Activated naive CD4-positive, alpha-beta T cell treated with anti-CD3 and anti-CD28 coated beads for 36 hours (primary cell): ENCODE measurements at regions not wholly inside any gene's neighbourhood (a gene's known extent, or its start where the extent isn't known, plus 50 kb on each side); places are given as distances from the start of the nearest gene placed in this dataset.

Source experiments
- CTCF ChIA-PET: fragments of 350-600 bp; sonication (Branson Sonifier 250); formaldehyde crosslinking; loops from one replicate; lab custom pipeline; 2021; ENCODE audit warnings: antibody characterized with exemption; lab: Charles Lee
- DNase-seq: peaks from one replicate; pipeline ENCODE4 v3.0.0-alpha.2; 2020
- H3K27ac Mint-ChIP-seq: one replicate; pipeline ENCODE4 v1.8.0; 2021; ENCODE audit warnings: mild to moderate bottlenecking, mixed read lengths
- H3K27me3 Mint-ChIP-seq: one replicate; pipeline ENCODE4 v1.8.0; 2021; ENCODE audit warnings: low read depth, mixed read lengths
- H3K36me3 Mint-ChIP-seq: one replicate; pipeline ENCODE4 v1.8.0; 2021; ENCODE audit warnings: low read depth, mixed read lengths
- H3K4me1 Mint-ChIP-seq: one replicate; pipeline ENCODE4 v1.8.0; 2021; ENCODE audit warnings: low read depth, mixed read lengths
- H3K4me3 Mint-ChIP-seq: one replicate; pipeline ENCODE4 v1.8.0; 2021; ENCODE audit warnings: mild to moderate bottlenecking, moderate library complexity, mixed read lengths
- H3K9me3 Mint-ChIP-seq: one replicate; pipeline ENCODE4 v1.8.0; 2021; ENCODE audit warnings: mixed read lengths
- intact Hi-C: fragments of 100-400 bp; cut with micrococcal nuclease; formaldehyde crosslinking; loops from one replicate; pipeline ENCODE4 v1.15.1; 2023

GRCh38 chr2:103785956-103786355, 1024.1 kb downstream of the TMEM182 start:
- H3K4me3 Mint-ChIP-seq, result no peak overlapping the region
- no peaks in the 10 kb centered on the region for H3K27me3 Mint-ChIP-seq
- CTCF ChIA-PET, result no interaction called here

GRCh38 chr2:103788389-103788788, 1026.6 kb downstream of the TMEM182 start:
- intact Hi-C loops, result no loop called here

More at GRCh38 chr2:103785956-103786355, 1024.1 kb downstream of the TMEM182 start:
- H3K27ac Mint-ChIP-seq, result no peak overlapping the region
- H3K9me3 Mint-ChIP-seq, result peaks cover 2% of the 10 kb centered on the region
- DNase-seq, result no peak
- H3K36me3 Mint-ChIP-seq, result no peaks in the 10 kb centered on the region
- intact Hi-C loops, result no loop called here
- no peaks in the 10 kb centered on the region for H3K4me1 Mint-ChIP-seq

DNA sequence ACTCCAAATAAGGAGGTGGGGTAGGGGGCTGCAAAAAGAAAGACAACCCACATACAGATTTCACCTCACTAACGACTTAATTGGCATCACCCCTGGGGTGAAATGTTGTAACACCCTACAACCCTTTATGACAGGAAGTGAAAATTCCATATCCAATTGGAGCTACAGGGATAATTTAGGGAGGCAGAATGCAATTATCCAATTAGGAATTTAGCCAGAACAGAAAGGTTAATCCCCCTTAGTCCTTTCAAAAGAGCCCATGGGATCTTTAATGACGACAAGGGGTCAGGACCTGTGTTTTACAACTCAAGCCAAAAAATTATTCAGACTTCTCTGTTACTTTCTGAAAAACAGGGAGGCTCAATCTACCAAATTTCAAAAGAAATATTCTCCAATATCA, 1027.1 kb downstream of the TMEM182 start:
- H3K9me3 Mint-ChIP-seq, result peaks cover 2% of the 10 kb centered on the region
- H3K4me3 Mint-ChIP-seq, result no peak overlapping the region
- no peaks in the 10 kb centered on the region for H3K27me3 Mint-ChIP-seq
- no peak overlapping the region for H3K27ac Mint-ChIP-seq
- no peaks in the 10 kb centered on the region for H3K36me3 Mint-ChIP-seq
- intact Hi-C loops, result no loop called here
- H3K4me1 Mint-ChIP-seq, result no peaks in the 10 kb centered on the region
- CTCF ChIA-PET, result no interaction called here
- no peak for DNase-seq

More at GRCh38 chr2:103788389-103788788, 1026.6 kb downstream of the TMEM182 start:
- Mint-ChIP-seq H3K27ac (no peak overlapping the region), H3K27me3 (no peaks in the 10 kb centered on the region), H3K4me3 (no peak overlapping the region), H3K4me1 (no peaks in the 10 kb centered on the region), H3K9me3 (peaks cover 2% of the 10 kb centered on the region), H3K36me3 (no peaks in the 10 kb centered on the region)
- no peak for DNase-seq
- CTCF ChIA-PET, result no interaction called here

- peaks cover 2% of the 10 kb centered on the region for H3K9me3 Mint-ChIP-seq
- H3K4me3 Mint-ChIP-seq, result no peak overlapping the region
- H3K36me3 Mint-ChIP-seq, result no peaks in the 10 kb centered on the region
- H3K27ac Mint-ChIP-seq, result no peak overlapping the region
- CTCF ChIA-PET, result no interaction called here
- H3K4me1 Mint-ChIP-seq, result no peaks in the 10 kb centered on the region
- intact Hi-C loops, result no loop called here
- H3K27me3 Mint-ChIP-seq, result no peaks in the 10 kb centered on the region
- DNase-seq, result no peak
Measured at GRCh38 chr2:103789381-103790095, 1027.7 kb downstream of the TMEM182 start.

- intact Hi-C loops, result no loop called here
- Mint-ChIP-seq H3K4me1 (no peaks in the 10 kb centered on the region), H3K27me3 (no peaks in the 10 kb centered on the region), H3K27ac (no peak overlapping the region), H3K4me3 (no peak overlapping the region), H3K36me3 (no peaks in the 10 kb centered on the region), H3K9me3 (peaks cover 9% of the 10 kb centered on the region)
- CTCF ChIA-PET, result no interaction called here
- DNase-seq, result no peak
Measured at GRCh38 chr2:103792042-103792441, 1030.2 kb downstream of the TMEM182 start.

GRCh38 chr2:103798291-103798690, 1036.5 kb downstream of the TMEM182 start:
- no peaks in the 10 kb centered on the region for H3K4me1 Mint-ChIP-seq
- CTCF ChIA-PET, result no interaction called here
- no peaks in the 10 kb centered on the region for H3K36me3 Mint-ChIP-seq
- no peaks in the 10 kb centered on the region for H3K27me3 Mint-ChIP-seq
- H3K27ac Mint-ChIP-seq, result no peak overlapping the region
- DNase-seq, result no peak
- no peak overlapping the region for H3K4me3 Mint-ChIP-seq
- intact Hi-C loops, result no loop called here
- peaks cover 10% of the 10 kb centered on the region for H3K9me3 Mint-ChIP-seq

DNA sequence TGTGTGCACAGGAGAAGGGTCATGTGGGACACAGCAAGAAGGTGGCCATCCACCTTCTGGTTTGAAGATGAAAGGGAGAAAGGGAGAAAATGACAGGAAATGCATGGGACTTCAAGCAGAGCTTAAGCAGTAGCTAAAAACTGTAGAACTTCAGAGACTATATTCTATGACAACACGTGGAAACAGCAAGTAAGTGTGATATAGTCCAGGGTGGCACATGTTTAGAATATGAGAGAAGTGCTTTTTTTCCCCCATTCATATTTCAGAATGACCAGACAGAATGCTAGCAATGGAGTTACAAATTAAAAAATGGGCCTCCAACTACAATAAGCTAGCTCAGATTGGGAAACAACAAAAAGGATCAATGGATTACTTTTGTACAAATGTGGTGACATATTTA, 1042.2 kb downstream of the TMEM182 start:
- Mint-ChIP-seq H3K27ac (no peak overlapping the region), H3K9me3 (peaks cover 8% of the 10 kb centered on the region), H3K27me3 (no peaks in the 10 kb centered on the region), H3K36me3 (no peaks in the 10 kb centered on the region), H3K4me1 (no peaks in the 10 kb centered on the region), H3K4me3 (no peak overlapping the region)
- CTCF ChIA-PET, result no interaction called here
- intact Hi-C loops, result no loop called here
- no peak for DNase-seq

DNA sequence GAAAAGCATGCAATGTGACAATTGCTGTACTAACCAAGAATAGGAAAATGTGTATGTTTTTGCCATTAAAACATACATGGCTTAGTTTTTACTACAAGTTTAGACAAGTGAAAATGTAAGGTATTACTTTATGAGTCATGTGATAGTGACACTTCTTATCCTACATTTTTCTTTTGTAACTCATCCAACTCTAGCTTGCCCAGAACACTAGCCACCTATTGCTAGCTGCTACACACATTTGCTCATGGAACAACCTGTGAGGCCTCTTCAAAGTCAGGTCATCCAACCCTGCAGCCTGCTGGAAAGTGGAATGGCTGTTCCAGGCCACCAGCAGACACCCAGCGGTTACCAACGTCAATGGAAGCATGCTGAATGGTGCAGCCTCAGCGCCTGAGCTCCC, 1043.9 kb downstream of the TMEM182 start:
- no peaks in the 10 kb centered on the region for H3K36me3 Mint-ChIP-seq
- H3K27me3 Mint-ChIP-seq, result no peaks in the 10 kb centered on the region
- peaks cover 8% of the 10 kb centered on the region for H3K9me3 Mint-ChIP-seq
- DNase-seq, result no peak
- CTCF ChIA-PET, result no interaction called here
- intact Hi-C loops, result no loop called here
- H3K4me3 Mint-ChIP-seq, result no peak overlapping the region
- H3K4me1 Mint-ChIP-seq, result no peaks in the 10 kb centered on the region
- H3K27ac Mint-ChIP-seq, result no peak overlapping the region

GRCh38 chr2:103808814-103809213, 1045.1 kb upstream of the POU3F3 start:
- no peak overlapping the region for H3K27ac Mint-ChIP-seq
- H3K4me1 Mint-ChIP-seq, result no peaks in the 10 kb centered on the region
- H3K4me3 Mint-ChIP-seq, result no peak overlapping the region

GRCh38 chr2:103809415-103809814, 1044.5 kb upstream of the POU3F3 start:
- CTCF ChIA-PET, result no interaction called here
- no peak overlapping the region for H3K4me3 Mint-ChIP-seq
- H3K9me3 Mint-ChIP-seq, result no peaks in the 10 kb centered on the region
- no peaks in the 10 kb centered on the region for H3K36me3 Mint-ChIP-seq
- no peaks in the 10 kb centered on the region for H3K4me1 Mint-ChIP-seq
- H3K27me3 Mint-ChIP-seq, result no peaks in the 10 kb centered on the region
- intact Hi-C loops, result no loop called here
- DNase-seq, result no peak
- H3K27ac Mint-ChIP-seq, result no peak overlapping the region

More at GRCh38 chr2:103808814-103809213, 1045.1 kb upstream of the POU3F3 start:
- peaks cover under 1% of the 10 kb centered on the region for H3K9me3 Mint-ChIP-seq
- intact Hi-C loops, result no loop called here
- H3K27me3 Mint-ChIP-seq, result no peaks in the 10 kb centered on the region
- H3K36me3 Mint-ChIP-seq, result no peaks in the 10 kb centered on the region
- CTCF ChIA-PET, result no interaction called here
- no peak for DNase-seq

GRCh38 chr2:103809941-103810441, 1043.9 kb upstream of the POU3F3 start:
- no peaks in the 10 kb centered on the region for H3K36me3 Mint-ChIP-seq
- H3K4me1 Mint-ChIP-seq, result no peaks in the 10 kb centered on the region
- H3K27me3 Mint-ChIP-seq, result no peaks in the 10 kb centered on the region
- H3K4me3 Mint-ChIP-seq, result no peak overlapping the region
- H3K27ac Mint-ChIP-seq, result no peak overlapping the region
- intact Hi-C loops, result no loop called here
- no peak for DNase-seq
- H3K9me3 Mint-ChIP-seq, result no peaks in the 10 kb centered on the region
- CTCF ChIA-PET, result no interaction called here

- intact Hi-C loops, result no loop called here
- no peaks in the 10 kb centered on the region for H3K4me1 Mint-ChIP-seq
- no peak for DNase-seq
- H3K36me3 Mint-ChIP-seq, result no peaks in the 10 kb centered on the region
- CTCF ChIA-PET, result no interaction called here
- no peak overlapping the region for H3K27ac Mint-ChIP-seq
- H3K9me3 Mint-ChIP-seq, result no peaks in the 10 kb centered on the region
- H3K4me3 Mint-ChIP-seq, result no peak overlapping the region
- H3K27me3 Mint-ChIP-seq, result no peaks in the 10 kb centered on the region
Measured at GRCh38 chr2:103810875-103811274, 1043.0 kb upstream of the POU3F3 start.

DNA sequence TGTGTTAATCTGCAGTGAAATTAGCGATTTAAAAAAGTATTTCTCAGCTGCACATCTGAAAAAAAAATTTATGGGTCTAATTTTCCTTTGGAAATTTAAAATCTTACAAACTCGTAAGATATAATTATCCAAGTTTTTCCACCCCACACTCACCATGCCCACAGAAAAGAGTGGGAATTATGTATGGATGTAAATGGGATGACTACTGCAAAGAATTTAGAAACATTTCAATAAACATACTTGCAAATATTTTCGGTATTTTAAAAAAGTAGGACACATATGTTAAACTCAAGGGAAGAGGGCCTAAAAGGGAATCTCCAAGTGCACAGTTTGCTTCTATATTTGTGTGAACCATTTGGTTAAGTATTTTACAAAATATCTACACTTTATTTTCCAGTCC, 1039.9 kb upstream of the POU3F3 start:
- no peaks in the 10 kb centered on the region for H3K36me3 Mint-ChIP-seq
- CTCF ChIA-PET, result no interaction called here
- H3K4me3 Mint-ChIP-seq, result no peak overlapping the region
- H3K9me3 Mint-ChIP-seq, result no peaks in the 10 kb centered on the region
- DNase-seq, result no peak
- no peak overlapping the region for H3K27ac Mint-ChIP-seq
- H3K27me3 Mint-ChIP-seq, result no peaks in the 10 kb centered on the region
- intact Hi-C loops, result no loop called here
- no peaks in the 10 kb centered on the region for H3K4me1 Mint-ChIP-seq
